ENCODE measurements at regions not wholly inside any gene's neighbourhood (a gene's known extent, or its start where the extent isn't known, plus 50 kb on each side); places are given as distances from the start of the nearest gene placed in this dataset.

DNA sequence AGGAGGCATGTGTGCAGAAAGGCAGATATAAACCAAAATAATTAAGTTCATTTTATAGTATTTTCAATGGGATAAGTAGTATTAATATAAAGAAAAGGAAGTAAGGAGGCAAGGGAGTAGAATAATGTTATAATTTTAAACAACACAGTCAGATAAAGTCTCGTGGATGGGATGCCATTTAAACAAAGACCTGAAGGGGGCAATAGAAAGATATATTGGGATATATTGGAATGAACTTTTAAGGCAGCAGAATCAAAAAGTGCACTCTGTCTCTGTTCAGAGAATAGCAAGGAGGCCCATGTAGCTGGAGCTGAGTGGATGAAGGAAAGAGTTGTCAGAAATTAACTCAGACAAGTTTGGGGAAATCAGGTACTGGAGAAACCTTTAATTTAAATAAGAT lies 158.7 kb downstream of the CGGBP1 start:
- POLR2A ChIA-PET: no interaction called here
- Histone ChIP-seq H3K36me3 (ENCODE audit: insufficient read depth, low read length) (no peaks in the 10 kb centered on the region), H3K27ac (ENCODE audit: low read depth in 1 of 2, low read length in 2 of 2) (no peak overlapping the region), H3K4me1 (ENCODE audit: insufficient read depth, low read length) (no peaks in the 10 kb centered on the region), H3K27me3 (ENCODE audit: control insufficient read depth in 1 of 2, insufficient read depth in 2 of 2, low read length in 2 of 2) (no peaks in the 10 kb centered on the region), H3K4me3 (ENCODE audit: low read length) (no peak overlapping the region), H3K9me3 (ENCODE audit: control insufficient read depth in 1 of 2, insufficient read depth in 1 of 2, low read length in 2 of 2) (no peaks in the 10 kb centered on the region)
- Mint-ChIP-seq H3K9me3 (no peaks in the 10 kb centered on the region), H3K36me3 (ENCODE audit: low read depth) (no peaks in the 10 kb centered on the region), H3K27ac (no peak overlapping the region), H3K27me3 (no peaks in the 10 kb centered on the region), H3K4me1 (ENCODE audit: low read depth) (no peaks in the 10 kb centered on the region), H3K4me3 (no peak overlapping the region)
- CTCF ChIA-PET: no interaction called here
- ATAC-seq (ENCODE audit: poor library complexity) (no peak), DNase-seq (peak in 1 of 14 experiments; percentile 1)
- TF ChIP-seq, protein P1, sequence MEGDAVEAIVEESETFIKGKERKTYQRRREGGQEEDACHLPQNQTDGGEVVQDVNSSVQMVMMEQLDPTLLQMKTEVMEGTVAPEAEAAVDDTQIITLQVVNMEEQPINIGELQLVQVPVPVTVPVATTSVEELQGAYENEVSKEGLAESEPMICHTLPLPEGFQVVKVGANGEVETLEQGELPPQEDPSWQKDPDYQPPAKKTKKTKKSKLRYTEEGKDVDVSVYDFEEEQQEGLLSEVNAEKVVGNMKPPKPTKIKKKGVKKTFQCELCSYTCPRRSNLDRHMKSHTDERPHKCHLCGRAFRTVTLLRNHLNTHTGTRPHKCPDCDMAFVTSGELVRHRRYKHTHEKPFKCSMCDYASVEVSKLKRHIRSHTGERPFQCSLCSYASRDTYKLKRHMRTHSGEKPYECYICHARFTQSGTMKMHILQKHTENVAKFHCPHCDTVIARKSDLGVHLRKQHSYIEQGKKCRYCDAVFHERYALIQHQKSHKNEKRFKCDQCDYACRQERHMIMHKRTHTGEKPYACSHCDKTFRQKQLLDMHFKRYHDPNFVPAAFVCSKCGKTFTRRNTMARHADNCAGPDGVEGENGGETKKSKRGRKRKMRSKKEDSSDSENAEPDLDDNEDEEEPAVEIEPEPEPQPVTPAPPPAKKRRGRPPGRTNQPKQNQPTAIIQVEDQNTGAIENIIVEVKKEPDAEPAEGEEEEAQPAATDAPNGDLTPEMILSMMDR (IDR thresholded peaks at IDR 0.05): no peak
- intact Hi-C loops (cut with DNase I, micrococcal nuclease): no loop called here

DNA sequence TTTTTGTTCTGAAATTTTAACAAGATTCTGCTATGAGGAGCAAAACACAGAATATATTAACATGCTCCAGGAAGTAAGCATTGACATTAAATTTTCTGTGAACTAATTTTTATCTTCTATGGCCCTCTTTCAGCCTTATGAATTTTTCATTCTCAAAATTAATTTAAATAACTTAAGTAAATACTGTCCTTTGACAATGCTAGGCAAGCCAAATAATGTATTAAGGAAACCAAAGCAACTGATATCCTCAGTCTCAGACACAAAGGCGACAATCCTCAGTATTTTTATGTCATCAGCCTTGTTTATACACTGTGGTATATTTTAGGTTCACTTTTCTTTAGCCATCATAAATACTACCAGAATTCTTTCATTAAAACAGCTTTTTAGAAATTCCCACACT lies 159.8 kb downstream of the CGGBP1 start:
- ChIA-PET CTCF (no interaction called here), POLR2A (no interaction called here)
- Histone ChIP-seq H3K27me3 (ENCODE audit: control insufficient read depth in 1 of 2, insufficient read depth in 2 of 2, low read length in 2 of 2) (no peaks in the 10 kb centered on the region), H3K36me3 (ENCODE audit: insufficient read depth, low read length) (no peaks in the 10 kb centered on the region), H3K4me3 (ENCODE audit: low read length) (no peak overlapping the region), H3K9me3 (ENCODE audit: control insufficient read depth in 1 of 2, insufficient read depth in 1 of 2, low read length in 2 of 2) (no peaks in the 10 kb centered on the region), H3K27ac (ENCODE audit: low read depth in 1 of 2, low read length in 2 of 2) (no peak overlapping the region), H3K4me1 (ENCODE audit: insufficient read depth, low read length) (no peaks in the 10 kb centered on the region)
- no peaks in the 10 kb centered on the region for H3K9me3 Mint-ChIP-seq
- intact Hi-C loops (cut with DNase I, micrococcal nuclease): no loop called here
- no peak overlapping the region for H3K4me3 Mint-ChIP-seq
- TF ChIP-seq, protein P1 (IDR thresholded peaks at IDR 0.05): no peak
- ATAC-seq (ENCODE audit: poor library complexity): no peak
- H3K36me3 Mint-ChIP-seq (ENCODE audit: low read depth): no peaks in the 10 kb centered on the region
- no peak overlapping the region for H3K27ac Mint-ChIP-seq
- DNase-seq: no peak
- no peaks in the 10 kb centered on the region for H3K4me1 Mint-ChIP-seq (ENCODE audit: low read depth)
- no peaks in the 10 kb centered on the region for H3K27me3 Mint-ChIP-seq

DNA sequence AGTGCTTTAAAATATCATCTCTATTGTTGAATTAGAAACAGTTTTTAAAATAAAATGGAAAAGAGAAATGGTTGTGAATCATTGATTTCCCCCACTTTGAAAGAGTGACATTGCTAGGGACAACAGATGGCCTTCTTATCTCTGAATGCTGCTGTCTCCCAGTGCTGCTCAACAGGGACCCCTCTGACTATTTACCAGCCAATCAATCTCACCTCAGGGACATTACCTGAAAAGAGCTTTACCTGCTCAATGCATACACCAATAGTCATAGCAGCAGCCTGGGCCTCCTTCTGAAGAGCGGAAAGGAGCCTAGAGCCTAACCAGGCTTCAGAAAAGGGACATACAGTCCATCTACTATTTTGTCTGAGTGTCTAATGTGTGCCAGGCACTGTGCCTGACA lies 162.8 kb downstream of the CGGBP1 start:
- Mint-ChIP-seq H3K4me3 (no peak overlapping the region), H3K9me3 (no peaks in the 10 kb centered on the region), H3K36me3 (ENCODE audit: low read depth) (no peaks in the 10 kb centered on the region), H3K27me3 (no peaks in the 10 kb centered on the region), H3K27ac (no peak overlapping the region), H3K4me1 (ENCODE audit: low read depth) (no peaks in the 10 kb centered on the region)
- Histone ChIP-seq H3K36me3 (ENCODE audit: insufficient read depth, low read length) (no peaks in the 10 kb centered on the region), H3K9me3 (ENCODE audit: control insufficient read depth in 1 of 2, insufficient read depth in 1 of 2, low read length in 2 of 2) (no peaks in the 10 kb centered on the region), H3K27me3 (ENCODE audit: control insufficient read depth in 1 of 2, insufficient read depth in 2 of 2, low read length in 2 of 2) (no peaks in the 10 kb centered on the region), H3K4me1 (ENCODE audit: insufficient read depth, low read length) (no peaks in the 10 kb centered on the region), H3K27ac (ENCODE audit: low read depth in 1 of 2, low read length in 2 of 2) (no peak overlapping the region), H3K4me3 (ENCODE audit: low read length) (no peak overlapping the region)
- intact Hi-C loops (cut with DNase I, micrococcal nuclease): no loop called here
- ChIA-PET CTCF (interaction anchor here (1.0 kb wide), 1 partner anchor 16 kb away, joined by 3 read pairs; no protein-coding TSS in a partner anchor), POLR2A (no interaction called here)
- DNase-seq: no peak
- TF ChIP-seq, protein P1 (IDR thresholded peaks at IDR 0.05): no peak
- no peak for ATAC-seq (ENCODE audit: poor library complexity)

All from CD4-positive, alpha-beta T cell (primary cell).